ENCODE measurements at regions not wholly inside any gene's neighbourhood (a gene's known extent, or its start where the extent isn't known, plus 50 kb on each side); places are given as distances from the start of the nearest gene placed in this dataset.

DNA sequence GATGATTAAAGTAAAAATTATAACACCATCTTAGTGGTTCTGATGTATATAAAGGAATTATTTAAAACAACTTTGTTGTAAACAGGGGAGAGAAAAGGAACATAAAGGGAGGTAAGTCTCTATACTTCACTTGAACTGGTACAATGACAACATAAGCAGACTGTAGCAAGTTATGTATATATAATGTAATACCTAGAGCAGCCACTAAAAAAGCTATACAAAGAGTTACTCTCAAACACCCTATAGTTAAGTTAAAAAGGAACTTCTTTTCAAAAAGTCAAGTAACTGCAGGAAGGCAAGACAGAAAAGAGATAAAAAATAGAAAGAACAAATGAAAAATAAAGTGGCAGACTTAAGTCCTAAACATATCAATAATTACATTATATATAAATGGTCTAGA, 82.3 kb downstream of the ZNF503 start:
- Histone ChIP-seq H3K9me3 (ENCODE audit: control insufficient read depth in 1 of 2, low read length in 2 of 2) (peaks cover 0 to 15% of the 10 kb centered on the region in 2 donors), H3K9ac (ENCODE audit: low read depth in 1 of 2, low read length in 2 of 2) (no peak overlapping the region), H3K4me3 (ENCODE audit: low read depth in 1 of 2, low read length in 2 of 2) (no peak overlapping the region), H3K4me1 (ENCODE audit: control insufficient read depth in 1 of 2, insufficient read depth in 2 of 2, low read length in 2 of 2) (no peaks in the 10 kb centered on the region), H3K27ac (ENCODE audit: low read depth, low read length) (no peak overlapping the region), H3K36me3 (ENCODE audit: control insufficient read depth in 1 of 2, insufficient read depth in 2 of 2, low read length in 2 of 2) (no peaks in the 10 kb centered on the region), H3K27me3 (ENCODE audit: control insufficient read depth in 1 of 2, insufficient read depth in 2 of 2, low read length in 2 of 2) (no peaks in the 10 kb centered on the region)

DNA sequence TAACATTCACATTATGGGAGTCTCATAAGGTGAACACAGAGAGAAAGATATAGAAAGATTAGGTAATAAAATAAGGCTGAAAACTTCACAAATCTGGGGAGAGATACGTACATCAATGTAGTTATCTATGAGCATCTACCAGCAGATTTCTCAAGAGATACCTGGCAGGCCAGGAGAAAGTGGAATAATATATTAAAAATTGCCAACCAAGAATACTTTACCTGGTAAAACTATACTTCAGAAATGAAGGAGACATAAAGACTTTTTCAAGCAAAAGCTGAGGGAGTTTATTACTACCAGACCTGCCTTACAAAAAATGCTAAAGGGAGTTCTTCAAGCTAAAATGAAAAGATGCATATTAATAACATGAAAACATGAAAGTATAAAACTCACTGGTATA, 78.8 kb upstream of the COMTD1 start:
- H3K4me1 ChIP-seq (ENCODE audit: control insufficient read depth in 1 of 2, insufficient read depth in 2 of 2, low read length in 2 of 2) = no peaks in the 10 kb centered on the region
- no peaks in the 10 kb centered on the region for H3K36me3 ChIP-seq (ENCODE audit: control insufficient read depth in 1 of 2, insufficient read depth in 2 of 2, low read length in 2 of 2)
- peaks cover 0 to 17% of the 10 kb centered on the region in 2 donors for H3K9me3 ChIP-seq (ENCODE audit: control insufficient read depth in 1 of 2, low read length in 2 of 2)
- H3K27me3 ChIP-seq (ENCODE audit: control insufficient read depth in 1 of 2, insufficient read depth in 2 of 2, low read length in 2 of 2) = no peaks in the 10 kb centered on the region
- H3K4me3 ChIP-seq (ENCODE audit: low read depth in 1 of 2, low read length in 2 of 2) = no peak overlapping the region
- no peak overlapping the region for H3K9ac ChIP-seq (ENCODE audit: low read depth in 1 of 2, low read length in 2 of 2)
- no peak overlapping the region for H3K27ac ChIP-seq (ENCODE audit: low read depth, low read length)

DNA sequence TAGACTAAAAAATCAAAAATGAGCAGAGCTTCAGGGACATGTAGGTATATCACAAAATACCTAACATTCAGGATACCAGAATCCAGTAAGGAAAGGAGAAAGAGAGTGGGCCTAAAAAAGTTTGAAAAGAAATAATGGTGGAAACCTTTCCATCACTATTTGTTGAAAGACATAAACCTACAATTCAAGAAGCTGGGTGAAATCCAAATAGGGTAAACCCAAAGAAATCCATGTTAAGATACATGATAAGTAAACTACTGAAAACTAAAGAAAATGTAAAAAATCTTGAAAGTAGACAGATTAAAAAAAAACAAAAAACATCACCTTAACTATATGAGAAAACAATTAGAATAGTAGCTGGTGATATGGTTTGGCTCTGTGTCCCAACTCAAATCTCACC, 76.7 kb upstream of the COMTD1 start:
- Histone ChIP-seq H3K27me3 (ENCODE audit: control insufficient read depth in 1 of 2, insufficient read depth in 2 of 2, low read length in 2 of 2) (no peaks in the 10 kb centered on the region), H3K36me3 (ENCODE audit: control insufficient read depth in 1 of 2, insufficient read depth in 2 of 2, low read length in 2 of 2) (no peaks in the 10 kb centered on the region), H3K9me3 (ENCODE audit: control insufficient read depth in 1 of 2, low read length in 2 of 2) (peaks cover 0 to 8% of the 10 kb centered on the region in 2 donors), H3K9ac (ENCODE audit: low read depth in 1 of 2, low read length in 2 of 2) (no peak overlapping the region), H3K27ac (ENCODE audit: low read depth, low read length) (no peak overlapping the region), H3K4me3 (ENCODE audit: low read depth in 1 of 2, low read length in 2 of 2) (no peak overlapping the region), H3K4me1 (ENCODE audit: control insufficient read depth in 1 of 2, insufficient read depth in 2 of 2, low read length in 2 of 2) (no peaks in the 10 kb centered on the region)

DNA sequence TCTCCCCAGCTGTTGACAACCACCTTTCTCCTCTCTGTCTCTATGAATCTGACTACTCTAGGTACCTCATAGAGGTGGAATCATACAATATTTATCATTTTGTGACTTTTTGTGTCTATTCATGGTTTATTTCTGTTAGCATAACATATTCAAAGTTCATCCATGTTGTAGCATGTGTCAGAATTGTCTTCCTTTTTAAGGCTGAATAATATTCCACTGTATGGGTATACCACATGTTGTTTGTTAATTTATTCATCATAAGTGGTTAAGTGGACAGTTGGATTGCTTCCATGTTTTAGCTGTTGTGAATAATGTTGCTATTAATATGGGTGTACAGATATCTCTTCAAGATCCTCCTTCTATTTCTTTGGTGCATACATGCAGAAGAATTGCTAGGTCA, 69.9 kb upstream of the COMTD1 start:
- H3K36me3 ChIP-seq (ENCODE audit: control insufficient read depth in 1 of 2, insufficient read depth in 2 of 2, low read length in 2 of 2) = no peaks in the 10 kb centered on the region
- no peak overlapping the region for H3K27ac ChIP-seq (ENCODE audit: low read depth, low read length)
- H3K27me3 ChIP-seq (ENCODE audit: control insufficient read depth in 1 of 2, insufficient read depth in 2 of 2, low read length in 2 of 2) = no peaks in the 10 kb centered on the region
- H3K9me3 ChIP-seq (ENCODE audit: control insufficient read depth in 1 of 2, low read length in 2 of 2) = peaks cover 4% of the 10 kb centered on the region in 2 donors
- no peaks in the 10 kb centered on the region for H3K4me1 ChIP-seq (ENCODE audit: control insufficient read depth in 1 of 2, insufficient read depth in 2 of 2, low read length in 2 of 2)
- H3K9ac ChIP-seq (ENCODE audit: low read depth in 1 of 2, low read length in 2 of 2) = no peak overlapping the region
- H3K4me3 ChIP-seq (ENCODE audit: low read depth in 1 of 2, low read length in 2 of 2) = no peak overlapping the region

DNA sequence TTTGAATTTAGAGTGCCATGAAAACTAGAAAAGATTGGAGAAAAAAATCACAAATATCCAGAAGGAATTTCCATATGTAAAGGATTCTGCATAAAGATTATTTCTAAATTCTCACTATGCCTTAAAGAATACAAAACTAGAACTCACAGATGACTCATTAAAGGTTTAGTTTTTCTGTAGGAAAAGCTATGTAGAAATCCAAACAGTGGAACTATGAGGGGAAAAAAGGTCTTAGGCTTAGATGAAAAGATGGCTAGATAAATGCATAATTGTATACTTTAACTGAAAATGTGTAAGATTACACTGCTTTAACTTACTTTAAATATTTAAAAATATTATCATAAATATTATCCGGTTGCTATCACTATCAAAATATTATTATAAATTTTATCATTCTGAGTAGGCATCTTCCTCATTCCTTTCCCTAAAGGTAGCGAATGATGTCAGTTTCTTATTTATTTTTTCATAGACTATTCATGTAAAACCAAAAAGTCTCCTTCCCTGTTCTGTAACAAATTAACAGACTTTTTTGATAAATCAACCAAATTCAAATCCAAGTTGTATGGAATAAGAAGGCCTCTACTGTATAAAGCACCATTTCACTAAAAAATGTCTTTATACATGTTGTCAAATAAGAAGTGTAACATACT, 69.1 kb upstream of the COMTD1 start:
- Histone ChIP-seq H3K4me3 (ENCODE audit: low read depth in 1 of 2, low read length in 2 of 2) (no peak overlapping the region), H3K36me3 (ENCODE audit: control insufficient read depth in 1 of 2, insufficient read depth in 2 of 2, low read length in 2 of 2) (no peaks in the 10 kb centered on the region), H3K9ac (ENCODE audit: low read depth in 1 of 2, low read length in 2 of 2) (no peak overlapping the region), H3K27me3 (ENCODE audit: control insufficient read depth in 1 of 2, insufficient read depth in 2 of 2, low read length in 2 of 2) (no peaks in the 10 kb centered on the region), H3K9me3 (ENCODE audit: control insufficient read depth in 1 of 2, low read length in 2 of 2) (peaks cover 4% of the 10 kb centered on the region in 2 donors), H3K4me1 (ENCODE audit: control insufficient read depth in 1 of 2, insufficient read depth in 2 of 2, low read length in 2 of 2) (no peaks in the 10 kb centered on the region), H3K27ac (ENCODE audit: low read depth, low read length) (no peak overlapping the region)

DNA sequence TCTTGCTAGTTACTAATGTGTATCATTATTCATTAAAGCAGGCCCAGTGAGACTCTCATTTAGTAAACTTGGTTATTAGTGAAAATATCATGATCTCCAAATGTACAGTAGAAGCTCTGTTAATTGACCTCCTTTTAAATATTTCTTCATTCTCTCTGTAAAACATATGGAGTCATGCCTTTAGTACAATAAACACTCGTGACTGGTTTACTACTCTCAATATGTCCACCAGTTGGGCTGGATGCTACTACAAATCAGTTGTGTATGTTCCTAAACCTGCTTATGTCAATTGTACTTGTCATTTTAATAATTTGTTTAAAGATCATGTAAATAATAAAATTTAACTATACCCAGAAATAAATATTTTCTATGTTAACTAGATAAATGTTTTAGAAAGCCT, 68.6 kb upstream of the COMTD1 start:
- H3K4me3 ChIP-seq (ENCODE audit: low read depth in 1 of 2, low read length in 2 of 2) = no peak overlapping the region
- no peaks in the 10 kb centered on the region for H3K36me3 ChIP-seq (ENCODE audit: control insufficient read depth in 1 of 2, insufficient read depth in 2 of 2, low read length in 2 of 2)
- H3K4me1 ChIP-seq (ENCODE audit: control insufficient read depth in 1 of 2, insufficient read depth in 2 of 2, low read length in 2 of 2) = no peaks in the 10 kb centered on the region
- no peaks in the 10 kb centered on the region for H3K27me3 ChIP-seq (ENCODE audit: control insufficient read depth in 1 of 2, insufficient read depth in 2 of 2, low read length in 2 of 2)
- no peak overlapping the region for H3K9ac ChIP-seq (ENCODE audit: low read depth in 1 of 2, low read length in 2 of 2)
- no peak overlapping the region for H3K27ac ChIP-seq (ENCODE audit: low read depth, low read length)
- peaks cover 4% of the 10 kb centered on the region in 2 donors for H3K9me3 ChIP-seq (ENCODE audit: control insufficient read depth in 1 of 2, low read length in 2 of 2)

DNA sequence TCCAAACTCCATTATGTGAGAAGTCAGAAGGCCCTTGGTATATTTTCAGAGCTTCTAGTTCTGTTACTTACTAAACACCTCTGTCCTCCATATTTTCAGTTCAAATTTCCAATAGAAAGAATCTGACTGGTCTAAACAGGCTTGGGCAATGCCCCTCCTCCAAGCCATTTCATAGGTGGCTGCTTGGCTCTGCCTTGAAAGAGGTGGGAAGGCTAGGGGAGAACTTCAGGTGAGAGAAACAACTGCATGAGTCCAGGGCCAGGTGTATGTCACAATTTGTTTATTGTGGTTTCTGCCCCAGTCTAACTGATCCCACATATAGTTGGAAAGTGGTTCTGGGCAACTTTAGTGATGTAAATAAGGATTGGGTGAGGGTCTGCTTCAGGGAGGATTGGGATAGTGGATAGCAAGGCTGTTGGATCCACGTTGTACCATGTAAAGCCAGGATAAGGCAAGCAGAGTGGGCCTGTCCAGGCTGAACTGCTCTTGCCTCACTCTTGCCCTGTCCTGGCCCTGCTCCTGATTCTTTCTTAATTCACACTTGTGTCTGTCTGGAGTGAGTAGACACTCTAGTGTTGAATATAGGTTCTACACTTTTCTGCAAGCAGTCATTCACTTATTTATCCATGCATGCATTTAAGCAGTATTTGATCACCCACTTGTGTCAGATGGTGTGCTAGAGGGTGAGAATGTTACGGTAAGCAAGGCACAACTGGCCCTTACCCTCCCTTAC, 67.5 kb upstream of the COMTD1 start:
- H3K36me3 ChIP-seq (ENCODE audit: control insufficient read depth in 1 of 2, insufficient read depth in 2 of 2, low read length in 2 of 2) = no peaks in the 10 kb centered on the region
- no peak overlapping the region for H3K4me3 ChIP-seq (ENCODE audit: low read depth in 1 of 2, low read length in 2 of 2)
- no peaks in the 10 kb centered on the region for H3K4me1 ChIP-seq (ENCODE audit: control insufficient read depth in 1 of 2, insufficient read depth in 2 of 2, low read length in 2 of 2)
- H3K27me3 ChIP-seq (ENCODE audit: control insufficient read depth in 1 of 2, insufficient read depth in 2 of 2, low read length in 2 of 2) = no peaks in the 10 kb centered on the region
- peaks cover 4% of the 10 kb centered on the region in 2 donors for H3K9me3 ChIP-seq (ENCODE audit: control insufficient read depth in 1 of 2, low read length in 2 of 2)
- no peak overlapping the region for H3K9ac ChIP-seq (ENCODE audit: low read depth in 1 of 2, low read length in 2 of 2)
- H3K27ac ChIP-seq (ENCODE audit: low read depth, low read length) = no peak overlapping the region

DNA sequence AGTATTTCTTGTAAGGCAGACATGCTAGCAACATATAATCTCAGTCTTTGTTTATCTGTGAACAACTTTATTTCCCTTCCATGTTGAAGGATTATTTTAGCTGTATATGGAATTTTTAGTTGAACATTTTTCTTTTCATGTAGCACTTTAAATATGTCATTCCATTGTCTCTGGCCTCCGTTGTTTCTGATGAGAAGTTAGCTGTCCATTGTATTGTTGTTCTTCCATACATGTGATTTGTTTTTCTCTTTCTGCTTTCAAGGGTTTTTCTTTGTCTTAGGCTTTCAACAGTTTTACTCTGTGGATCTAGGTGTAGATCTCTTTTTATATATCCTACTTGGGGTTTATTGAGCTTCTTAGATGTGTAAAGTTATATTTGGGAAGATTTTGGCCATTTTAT, 66.3 kb upstream of the COMTD1 start:
- Histone ChIP-seq H3K9me3 (ENCODE audit: control insufficient read depth in 1 of 2, low read length in 2 of 2) (peaks cover 4% of the 10 kb centered on the region in 2 donors), H3K4me1 (ENCODE audit: control insufficient read depth in 1 of 2, insufficient read depth in 2 of 2, low read length in 2 of 2) (peaks cover 0 to 2% of the 10 kb centered on the region in 2 donors), H3K9ac (ENCODE audit: low read depth in 1 of 2, low read length in 2 of 2) (no peak overlapping the region)

DNA sequence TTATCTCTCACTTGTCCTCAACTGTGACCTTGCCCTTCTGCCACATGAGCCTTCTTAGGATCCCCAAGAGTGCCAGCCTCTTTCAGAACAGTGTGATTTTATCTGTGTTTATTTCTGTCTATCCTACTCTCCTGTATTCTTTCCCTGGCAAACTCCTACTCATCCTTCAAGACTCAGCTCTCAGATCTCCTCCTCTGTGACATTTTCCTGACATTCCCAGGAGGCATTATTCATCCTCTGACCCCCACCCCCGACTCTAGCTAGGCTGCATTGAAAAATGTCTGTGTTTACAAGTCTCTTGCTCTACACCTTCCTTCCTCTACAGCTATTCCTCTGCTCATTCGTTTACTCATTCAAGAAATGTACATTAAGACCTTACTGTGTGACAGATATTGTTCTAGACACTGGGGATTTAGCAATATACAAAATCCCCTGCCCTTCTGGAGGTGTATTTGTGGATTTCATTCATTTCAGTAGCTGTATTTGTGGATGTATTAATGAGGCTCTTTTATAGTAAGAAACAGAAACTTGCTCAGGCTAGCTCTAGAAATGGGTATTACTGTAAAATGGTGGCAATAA, 61.4 kb upstream of the COMTD1 start:
- H3K4me1 ChIP-seq (ENCODE audit: control insufficient read depth in 1 of 2, insufficient read depth in 2 of 2, low read length in 2 of 2) = peaks cover 9 to 17% of the 10 kb centered on the region in 2 donors
- no peak overlapping the region for H3K9ac ChIP-seq (ENCODE audit: low read depth in 1 of 2, low read length in 2 of 2)
- H3K4me3 ChIP-seq (ENCODE audit: low read depth in 1 of 2, low read length in 2 of 2) = no peak overlapping the region
- H3K36me3 ChIP-seq (ENCODE audit: control insufficient read depth in 1 of 2, insufficient read depth in 2 of 2, low read length in 2 of 2) = no peaks in the 10 kb centered on the region
- H3K27ac ChIP-seq (ENCODE audit: low read depth, low read length) = no peak overlapping the region
- H3K27me3 ChIP-seq (ENCODE audit: control insufficient read depth in 1 of 2, insufficient read depth in 2 of 2, low read length in 2 of 2) = no peaks in the 10 kb centered on the region
- H3K9me3 ChIP-seq (ENCODE audit: control insufficient read depth in 1 of 2, low read length in 2 of 2) = no peaks in the 10 kb centered on the region

More for the DNA sequence above, 66.3 kb upstream of the COMTD1 start:
- H3K27ac ChIP-seq (ENCODE audit: low read depth, low read length) = no peak overlapping the region
- H3K4me3 ChIP-seq (ENCODE audit: low read depth in 1 of 2, low read length in 2 of 2) = no peak overlapping the region
- no peaks in the 10 kb centered on the region for H3K36me3 ChIP-seq (ENCODE audit: control insufficient read depth in 1 of 2, insufficient read depth in 2 of 2, low read length in 2 of 2)
- H3K27me3 ChIP-seq (ENCODE audit: control insufficient read depth in 1 of 2, insufficient read depth in 2 of 2, low read length in 2 of 2) = no peaks in the 10 kb centered on the region

DNA sequence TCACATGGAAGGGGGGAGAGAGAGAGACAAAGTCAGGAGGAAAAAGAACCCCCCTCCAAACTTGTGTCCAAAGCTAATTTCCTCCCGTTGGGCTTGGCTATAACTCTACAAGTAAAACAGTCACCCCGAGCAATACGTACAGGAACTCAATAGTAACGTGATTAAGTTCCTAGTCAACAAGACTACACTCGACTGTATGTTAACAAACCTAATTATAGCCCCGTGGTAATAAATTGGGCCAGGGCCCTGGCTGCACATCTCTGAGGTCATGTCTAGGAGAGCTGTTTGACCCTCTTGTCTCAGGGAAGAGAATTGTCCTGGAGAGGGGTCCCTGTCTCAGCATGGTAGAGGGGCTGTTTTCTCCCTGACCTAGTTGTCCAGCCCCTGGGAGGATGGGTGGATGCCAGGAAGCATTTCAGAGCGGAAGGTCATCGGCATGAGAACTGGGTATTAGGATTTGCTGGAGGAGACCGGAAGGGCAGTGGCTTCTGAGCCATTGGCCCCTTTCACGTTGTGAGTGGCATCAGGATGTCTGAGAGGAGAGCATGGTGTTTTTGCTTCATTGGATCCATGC, 60.2 kb upstream of the COMTD1 start:
- Histone ChIP-seq H3K27ac (ENCODE audit: low read depth, low read length) (no peak overlapping the region), H3K4me1 (ENCODE audit: control insufficient read depth in 1 of 2, insufficient read depth in 2 of 2, low read length in 2 of 2) (peaks cover 9 to 17% of the 10 kb centered on the region in 2 donors), H3K4me3 (ENCODE audit: low read depth in 1 of 2, low read length in 2 of 2) (peak overlapping the region; percentile 70 to 80), H3K36me3 (ENCODE audit: control insufficient read depth in 1 of 2, insufficient read depth in 2 of 2, low read length in 2 of 2) (no peaks in the 10 kb centered on the region), H3K27me3 (ENCODE audit: control insufficient read depth in 1 of 2, insufficient read depth in 2 of 2, low read length in 2 of 2) (no peaks in the 10 kb centered on the region), H3K9ac (ENCODE audit: low read depth in 1 of 2, low read length in 2 of 2) (peak overlapping the region in 1 of 2 donors; percentile 62), H3K9me3 (ENCODE audit: control insufficient read depth in 1 of 2, low read length in 2 of 2) (no peaks in the 10 kb centered on the region)

Data from duodenal mucosa (tissue), 2 donors.